Inferior parietal cortex (tissue), 1 donor: ENCODE measurements at regions not wholly inside any gene's neighbourhood (a gene's known extent, or its start where the extent isn't known, plus 50 kb on each side); places are given as distances from the start of the nearest gene placed in this dataset.
"Not testable (repeated sequence)": the region's sequence is repeated elsewhere in the genome, so short reads cannot be mapped to it uniquely, and the experiment has no call there.

Source experiments
- DNase-seq: peaks from one replicate; pipeline ENCODE4 v3.0.0-alpha.2; 2016; ENCODE audit errors: extremely low spot score

DNA sequence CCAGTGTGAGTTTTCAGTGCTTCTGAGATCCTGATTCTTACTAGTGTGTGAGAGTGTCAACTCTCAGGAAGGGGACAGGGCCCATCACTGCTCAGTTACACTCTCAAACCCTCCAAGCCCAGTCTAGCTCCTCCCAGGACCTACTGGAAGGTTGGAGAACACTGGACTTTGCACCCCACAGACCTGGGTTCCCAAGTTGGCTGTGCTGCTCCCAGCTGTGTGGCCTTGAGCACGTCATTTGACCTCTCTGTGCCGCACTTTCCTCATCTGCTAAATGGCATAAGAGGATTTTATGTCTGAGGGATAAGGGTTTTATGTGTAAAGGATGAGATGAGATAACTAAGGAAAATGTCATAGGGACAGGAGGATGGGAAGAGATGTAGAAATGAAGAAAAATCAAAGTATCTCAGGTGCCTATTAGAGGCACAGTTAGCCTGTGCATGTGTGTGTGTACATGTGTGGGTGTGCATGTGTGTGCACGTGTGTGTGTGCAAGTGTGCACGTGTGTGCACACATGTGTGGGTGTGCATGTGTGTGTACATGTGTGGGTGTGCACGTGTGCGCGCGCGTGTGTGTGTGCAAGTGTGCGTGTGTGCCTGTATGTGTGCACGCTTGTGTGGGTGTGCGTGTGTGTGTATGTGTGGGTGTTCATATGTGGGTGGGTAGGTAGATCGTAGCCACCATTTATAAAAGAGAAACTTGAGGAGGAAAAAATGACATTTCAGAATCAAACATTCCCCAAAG, 108.0 kb upstream of the GRK3 start:
- not testable (repeated sequence) for DNase-seq

DNA sequence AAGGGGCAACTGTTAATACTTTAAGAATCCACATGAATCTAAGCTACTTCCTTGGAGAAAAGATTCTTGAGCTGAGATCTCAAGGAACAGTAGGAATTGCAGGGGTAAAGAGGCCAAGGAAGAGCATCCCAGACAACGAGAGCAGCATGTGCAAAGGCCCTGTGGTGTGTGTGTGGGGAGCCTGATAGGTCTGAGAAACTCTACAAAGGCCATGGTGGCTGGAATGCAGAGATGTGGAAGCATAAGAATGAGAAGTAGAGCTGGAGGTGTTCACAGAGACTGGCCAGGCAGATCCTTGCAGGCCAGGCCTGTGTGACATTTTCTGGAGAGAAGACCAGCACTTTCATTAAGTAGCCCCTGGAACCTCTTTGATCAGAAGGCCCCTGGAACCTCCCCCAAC, 105.8 kb upstream of the GRK3 start:
- not testable (repeated sequence) for DNase-seq

DNA sequence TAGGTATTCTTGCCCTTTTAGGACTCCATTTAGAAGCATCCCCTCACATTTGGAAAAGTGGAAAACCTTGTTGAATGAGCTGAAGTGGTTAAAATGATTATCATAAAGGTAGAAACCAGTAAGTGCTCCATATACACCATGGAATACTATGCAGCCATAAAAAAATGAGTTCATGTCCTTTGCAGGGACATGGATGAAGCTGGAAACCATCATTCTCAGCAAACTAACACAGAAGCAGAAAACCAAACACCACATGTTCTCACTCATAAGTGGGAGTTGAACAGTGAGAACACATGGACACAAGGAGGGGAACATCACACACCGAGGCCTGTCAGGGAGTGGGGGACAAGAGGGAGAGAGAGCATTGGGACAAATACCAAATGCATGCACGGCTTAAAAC, 103.8 kb upstream of the GRK3 start:
- not testable (repeated sequence) for DNase-seq

DNA sequence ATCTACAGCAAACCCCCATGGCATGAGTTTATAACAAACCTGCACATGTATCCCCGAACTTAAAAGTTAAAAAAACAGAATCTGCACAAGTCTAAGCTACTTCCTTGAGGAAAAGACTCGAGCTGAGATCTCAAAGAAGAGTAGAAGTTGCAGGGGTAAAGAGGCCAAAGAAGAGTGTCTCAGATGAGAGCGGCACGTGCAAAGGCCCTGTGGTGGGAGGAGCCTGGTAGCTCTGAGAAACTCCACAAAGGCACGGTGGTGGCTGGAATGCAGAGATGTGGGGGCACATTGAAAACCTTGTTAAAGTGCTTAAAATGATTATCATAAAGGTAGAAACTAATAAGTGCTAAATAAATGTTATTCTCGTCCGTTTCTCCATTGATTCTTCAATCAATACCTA, 103.2 kb upstream of the GRK3 start:
- no peak for DNase-seq

DNA sequence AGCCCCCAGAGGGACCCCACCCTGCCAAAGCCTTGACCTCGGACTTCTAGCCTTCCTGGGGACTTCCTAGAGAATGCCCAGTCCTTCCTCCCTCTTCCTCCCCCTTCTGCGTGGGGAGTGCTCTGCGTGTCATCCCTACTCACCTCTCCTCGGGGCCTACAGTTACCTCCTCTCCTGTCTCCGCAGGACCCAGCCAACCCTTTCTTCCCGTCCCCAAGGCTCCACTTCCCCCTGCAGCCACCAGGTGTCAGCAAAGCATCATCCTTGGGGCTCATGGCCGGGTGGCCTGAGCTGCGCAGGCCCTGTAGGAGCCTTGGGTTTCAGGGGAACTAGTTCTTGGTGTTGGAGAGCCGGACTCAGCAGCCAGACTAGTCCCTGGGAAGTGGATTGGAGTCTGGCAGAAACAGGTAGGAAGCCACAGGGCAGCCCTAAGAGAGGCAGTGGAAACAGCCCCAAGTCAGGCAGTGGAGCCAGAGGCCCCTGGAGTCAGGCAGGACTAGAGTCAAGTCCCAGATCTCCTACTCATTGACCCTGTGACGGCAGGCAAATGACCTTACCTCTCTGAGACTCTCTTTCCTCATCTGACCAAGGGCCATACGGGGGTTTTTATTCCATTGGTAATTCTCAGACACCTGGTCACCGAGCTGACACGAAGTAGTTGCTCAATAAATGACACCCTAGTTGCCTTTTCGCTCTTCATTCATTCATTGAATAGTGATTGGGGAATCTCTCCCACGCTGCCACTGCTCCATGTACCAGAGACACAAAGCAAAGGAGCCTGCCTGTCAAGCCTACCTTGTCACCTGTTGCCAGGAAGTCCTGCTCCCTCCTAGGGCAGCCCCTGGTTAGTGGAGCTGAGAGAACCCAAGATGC, 101.8 kb upstream of the GRK3 start:
- peak; percentile 97 for DNase-seq

DNA sequence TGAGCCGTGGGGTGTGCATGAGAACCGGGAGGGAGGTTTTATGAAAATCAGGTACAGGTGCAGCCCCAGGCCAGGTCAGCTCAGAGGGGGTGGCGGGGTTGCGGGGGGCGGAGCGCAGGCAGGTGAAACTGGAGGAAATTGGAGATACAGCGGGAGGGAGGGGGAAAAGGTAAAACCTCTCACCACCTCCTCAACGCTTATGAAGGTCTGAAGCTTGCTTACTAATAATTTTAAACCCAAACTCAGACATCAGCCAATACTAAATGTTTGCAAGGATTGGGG, 101.2 kb upstream of the GRK3 start:
- DNase-seq: not testable (repeated sequence)

DNA sequence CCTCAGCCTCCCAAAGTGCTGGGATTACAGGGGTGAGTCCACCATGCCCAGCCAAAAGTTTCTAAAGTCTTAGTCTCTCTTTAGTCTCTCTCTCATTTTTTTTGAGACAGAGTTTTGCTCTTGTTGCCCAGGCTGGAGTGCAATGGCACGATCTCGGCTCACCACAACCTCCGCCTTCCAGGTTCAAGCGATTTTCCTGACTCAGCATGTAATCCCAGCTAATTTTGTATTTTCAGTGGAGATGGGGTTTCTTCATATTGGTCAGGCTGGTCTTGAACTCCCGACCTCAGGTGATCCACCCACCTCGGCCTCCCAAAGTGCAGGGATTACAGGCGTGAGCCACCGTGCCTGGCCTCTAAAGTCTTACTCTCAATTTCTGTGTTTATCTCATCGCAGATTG, 100.1 kb upstream of the GRK3 start:
- DNase-seq: not testable (repeated sequence)

DNA sequence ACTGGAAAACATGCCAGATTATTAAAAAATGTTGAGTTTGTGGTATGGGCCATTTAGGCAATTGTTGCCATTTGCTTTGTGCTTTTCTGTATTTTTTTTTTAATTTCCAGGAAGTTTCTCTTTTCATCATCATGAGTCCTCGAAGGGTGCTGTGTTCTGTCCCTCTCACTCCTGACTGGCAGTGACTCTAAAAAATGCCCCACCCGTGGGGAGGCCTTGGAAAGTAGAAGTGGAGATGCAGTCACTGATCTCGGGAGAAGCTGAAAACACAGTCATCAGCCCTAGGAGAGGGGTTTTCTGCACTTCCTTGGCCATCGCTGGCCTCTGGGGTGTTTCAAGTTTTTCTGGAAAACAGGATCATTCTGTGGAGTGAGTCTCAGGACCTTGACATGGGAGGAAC, 98.5 kb upstream of the GRK3 start:
- no peak for DNase-seq

DNA sequence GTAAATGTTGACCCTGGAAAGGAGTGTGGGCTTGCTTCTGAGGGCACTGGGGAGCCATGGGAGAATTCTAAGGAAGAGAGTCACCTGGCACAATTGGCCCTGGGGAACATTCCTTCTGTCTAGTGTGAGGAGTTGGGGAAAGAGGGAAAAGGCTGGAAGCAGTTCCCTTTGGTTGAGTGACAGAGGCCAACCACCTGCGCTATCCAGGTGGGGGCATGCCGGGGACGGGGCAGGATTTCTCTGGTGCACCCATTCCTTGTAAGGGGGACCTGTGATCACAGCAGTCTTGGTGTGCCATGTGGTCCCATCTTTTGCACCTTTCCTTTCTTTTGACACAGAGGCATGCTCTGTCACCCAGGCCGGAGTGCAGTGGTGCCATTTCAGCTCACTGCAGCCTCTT, 92.1 kb upstream of the GRK3 start:
- no peak for DNase-seq

DNA sequence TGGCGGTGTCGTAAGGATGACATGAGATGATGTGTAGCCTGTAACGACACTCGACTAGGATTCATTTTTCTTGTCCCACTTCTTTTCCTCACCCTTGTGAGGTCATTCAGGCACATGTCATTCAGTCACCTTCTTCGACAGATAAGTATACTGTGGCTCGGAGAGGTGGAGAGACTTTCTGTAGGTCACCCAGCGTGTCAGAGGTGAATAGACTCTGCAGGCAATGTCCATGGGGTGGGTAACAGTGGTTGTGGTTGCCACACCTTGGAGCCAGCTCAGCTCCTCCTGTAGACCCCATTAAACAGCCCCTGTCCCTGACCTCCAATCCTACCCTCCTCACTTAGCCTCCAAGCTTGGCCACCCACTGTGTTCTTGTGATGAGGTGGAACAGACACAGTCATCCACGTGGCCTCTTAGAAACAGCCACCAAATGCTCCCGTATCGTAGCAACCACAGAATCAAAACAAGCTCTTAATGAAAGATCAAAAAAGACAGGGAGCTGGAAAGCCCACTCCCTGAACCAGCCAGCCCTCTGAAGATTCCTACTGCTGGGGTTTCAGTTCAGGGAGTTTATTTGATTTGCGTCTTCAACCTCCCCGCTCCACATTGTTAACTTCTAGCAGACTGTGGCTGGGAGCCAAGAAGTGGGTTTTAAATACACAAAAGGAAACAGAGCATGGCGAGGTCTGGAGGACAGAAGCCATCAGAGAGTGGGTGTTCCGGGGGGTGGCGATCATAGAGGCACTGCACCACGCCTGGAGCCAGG, 89.0 kb upstream of the GRK3 start:
- DNase-seq: peak; percentile 44

DNA sequence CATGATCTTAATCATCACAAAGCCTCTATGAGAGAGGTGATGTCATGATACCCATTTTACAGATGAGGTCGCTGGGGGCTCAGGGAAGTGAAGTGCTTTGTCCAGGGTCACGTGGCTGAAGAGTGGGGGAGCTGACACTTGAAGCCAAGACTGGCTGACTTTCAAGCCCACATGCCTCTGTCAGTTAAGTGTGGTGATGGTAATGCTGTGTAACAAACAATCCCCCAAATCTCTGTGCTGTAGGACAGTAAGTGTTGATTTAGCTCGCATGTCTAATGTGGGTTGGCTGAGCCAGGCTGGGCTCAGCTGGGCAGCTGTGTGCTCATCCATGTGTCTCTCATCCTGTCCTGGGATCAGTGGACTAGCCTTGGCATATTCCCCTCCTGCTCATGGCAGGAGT, 87.1 kb upstream of the GRK3 start:
- DNase-seq: no peak

DNA sequence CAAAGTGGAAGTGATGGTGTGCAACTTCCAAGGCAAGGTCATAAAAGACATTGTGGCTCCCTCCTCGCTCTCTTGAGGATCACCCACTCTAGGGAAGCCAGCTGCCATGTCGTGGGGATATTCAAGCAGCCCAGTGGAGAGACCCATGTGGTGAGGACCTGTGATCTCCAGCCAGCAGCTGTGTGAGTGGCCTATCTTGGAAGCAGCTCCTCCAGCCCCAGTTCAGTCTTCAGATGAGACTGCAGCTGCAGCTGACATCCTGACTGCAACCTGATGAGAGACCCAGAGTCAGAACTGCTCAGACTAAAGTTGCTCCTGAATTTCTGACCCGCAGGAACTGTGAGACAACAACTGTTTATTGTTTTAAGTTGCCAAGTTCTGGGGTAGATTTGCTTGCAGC, 86.4 kb upstream of the GRK3 start:
- no peak for DNase-seq

DNA sequence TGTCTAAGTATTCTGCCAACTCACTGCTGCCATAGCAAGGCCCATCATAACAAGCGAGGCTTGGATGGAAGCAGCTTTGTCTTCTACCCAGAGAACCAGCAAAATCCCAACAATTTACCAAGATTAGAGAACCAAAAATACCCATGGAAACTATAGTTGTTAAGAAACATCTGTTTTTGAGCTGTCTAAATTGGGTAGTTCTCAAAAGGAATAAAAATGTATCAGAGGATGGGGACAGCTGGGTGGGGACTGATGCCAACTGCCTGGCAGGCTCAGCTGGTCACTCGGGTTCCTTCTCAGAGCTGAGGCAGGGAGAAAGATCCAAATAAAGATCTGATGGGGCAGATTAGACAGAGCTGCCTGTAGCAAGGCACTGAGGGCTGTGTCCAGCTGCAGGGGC, 85.9 kb upstream of the GRK3 start:
- peak; percentile 79 for DNase-seq

DNA sequence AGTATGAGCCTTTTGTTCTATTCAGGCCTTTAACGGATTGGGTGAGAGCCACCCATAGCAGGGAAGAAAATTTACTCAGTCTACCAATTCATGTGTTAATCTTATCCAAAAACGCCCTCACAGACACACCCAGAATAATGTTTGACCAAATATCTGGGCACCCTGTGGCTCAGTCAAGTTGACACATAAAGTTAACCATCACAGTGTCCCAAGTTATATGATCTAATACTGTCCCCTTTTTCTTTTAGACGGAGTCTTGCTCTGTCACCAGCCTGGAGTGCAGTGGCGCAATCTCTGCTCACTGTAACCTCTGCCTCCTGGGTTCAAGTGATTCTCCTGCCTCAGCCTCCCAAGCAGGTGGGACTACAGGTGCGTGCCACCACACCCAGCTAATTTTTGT, 83.6 kb upstream of the GRK3 start:
- not testable (repeated sequence) for DNase-seq

DNA sequence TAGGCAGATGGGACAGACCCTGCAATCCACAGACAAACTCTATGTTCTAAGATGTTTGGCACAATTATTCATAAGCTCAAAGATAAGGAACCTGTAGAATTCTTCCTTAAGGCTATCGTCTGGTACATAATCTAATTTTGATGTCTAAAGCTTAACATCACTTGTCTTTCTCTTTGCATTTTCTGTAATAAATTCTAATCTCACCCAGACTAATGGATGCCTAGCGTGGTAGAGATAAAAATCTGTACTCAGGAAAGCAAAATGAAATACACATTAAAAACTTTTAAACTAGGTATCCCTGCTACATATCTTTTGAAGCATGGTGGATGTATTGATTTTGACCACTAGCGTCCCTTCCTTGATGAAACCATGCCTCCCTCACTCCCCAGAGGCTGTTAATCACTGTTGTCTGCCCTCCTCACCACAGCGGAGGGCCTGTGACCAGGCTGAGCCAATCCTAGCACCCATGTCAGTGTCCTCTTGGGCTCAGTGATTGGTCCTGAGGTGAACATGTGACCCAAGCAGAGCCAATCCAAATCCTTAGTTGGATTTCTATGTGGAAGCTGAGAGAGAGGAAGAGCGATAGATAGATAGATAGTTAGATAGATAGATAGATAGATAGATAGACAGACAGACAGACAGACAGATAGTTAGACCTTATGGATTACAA, 82.2 kb upstream of the GRK3 start:
- no peak for DNase-seq

DNA sequence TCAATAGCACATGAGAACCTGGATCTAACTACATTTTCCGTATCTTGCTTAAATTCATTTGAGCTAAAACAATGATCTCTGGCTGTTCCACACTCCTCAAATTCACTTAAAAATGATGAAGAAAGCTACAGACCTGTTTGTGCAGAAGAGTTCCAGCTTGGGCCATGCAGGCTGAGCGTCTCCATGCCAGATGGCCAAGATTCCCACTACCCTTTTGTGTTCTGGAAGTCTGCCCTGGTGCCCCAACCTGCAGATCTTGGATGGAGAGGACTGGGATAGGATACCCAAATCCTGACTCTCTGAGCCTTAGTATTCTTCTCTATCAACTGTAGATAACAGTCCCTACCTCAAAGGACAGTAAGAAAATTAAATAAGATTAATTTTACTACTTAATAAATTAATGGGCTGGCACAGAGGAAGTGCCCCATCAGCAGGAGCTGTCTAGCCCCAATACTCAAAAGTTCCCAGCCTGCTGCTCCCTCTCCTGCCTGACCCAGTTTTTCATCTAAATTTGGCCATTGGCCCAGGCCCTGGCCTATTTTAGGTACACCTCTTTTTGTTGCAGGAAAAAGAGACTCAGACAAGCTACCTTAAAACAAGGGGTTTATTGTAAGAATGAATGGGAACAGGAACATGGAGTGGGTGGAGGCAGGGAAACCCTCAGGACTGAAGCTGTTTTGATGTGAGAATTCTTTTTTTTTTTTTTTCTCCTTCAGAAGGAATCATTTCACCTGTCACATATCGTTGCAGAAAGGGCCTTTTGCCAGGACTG, 81.4 kb upstream of the GRK3 start:
- DNase-seq: peak; percentile 55

DNA sequence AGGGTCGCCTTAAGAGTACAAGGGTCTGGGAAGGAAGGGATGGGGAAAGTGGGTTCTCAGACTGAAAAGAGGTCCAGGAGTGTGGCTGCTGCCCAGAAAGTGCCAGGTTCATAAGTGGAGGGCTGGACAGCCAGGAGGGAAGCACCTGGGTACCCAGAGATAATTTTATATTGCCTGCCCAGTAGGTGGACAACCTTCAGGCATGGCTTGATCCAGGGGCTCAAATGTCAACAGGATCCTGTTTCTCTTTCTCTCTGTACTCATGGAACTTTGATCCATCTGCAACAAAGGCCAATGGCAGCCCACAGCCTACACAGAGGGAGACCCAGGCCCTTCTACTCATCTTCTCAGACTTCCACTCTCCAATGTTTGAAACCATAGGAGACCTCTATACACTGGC, 80.5 kb upstream of the GRK3 start:
- DNase-seq: no peak

DNA sequence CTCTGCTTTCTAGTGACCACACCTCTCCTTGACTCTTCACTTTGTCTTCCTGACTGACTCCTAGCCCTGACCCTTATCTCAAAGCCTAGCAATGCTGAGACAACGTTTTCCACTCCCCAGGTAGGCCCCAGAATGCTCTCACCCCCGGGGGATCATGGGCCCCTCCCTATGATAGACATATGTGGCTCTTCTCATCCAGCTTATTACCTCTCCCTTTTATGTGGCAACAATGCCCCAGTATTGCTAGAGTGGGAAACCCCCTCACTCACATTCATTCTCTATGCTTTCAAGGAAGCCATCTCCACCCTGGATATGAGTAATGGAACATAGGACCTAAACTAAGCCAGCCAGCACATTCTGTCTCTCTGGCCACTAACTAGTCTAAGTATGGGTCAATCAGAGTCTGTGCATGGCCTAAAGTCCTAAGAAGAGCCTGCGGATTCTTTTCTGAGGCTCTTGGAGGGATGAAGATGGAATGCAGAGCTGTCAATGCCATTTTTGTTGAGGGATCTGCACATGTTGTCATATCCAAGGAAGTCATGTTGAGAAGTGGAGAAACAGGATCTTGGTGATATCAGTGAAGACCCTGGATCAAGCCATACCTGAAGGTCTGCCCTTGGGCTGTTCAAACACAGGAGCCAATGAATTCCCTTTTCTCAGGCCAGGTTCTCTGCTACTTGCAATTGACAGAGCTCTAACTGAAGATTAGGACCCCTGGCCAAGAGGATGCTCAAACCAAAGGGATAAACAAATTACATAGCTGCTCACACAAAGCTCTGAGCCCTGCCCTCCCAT, 79.8 kb upstream of the GRK3 start:
- DNase-seq: no peak

DNA sequence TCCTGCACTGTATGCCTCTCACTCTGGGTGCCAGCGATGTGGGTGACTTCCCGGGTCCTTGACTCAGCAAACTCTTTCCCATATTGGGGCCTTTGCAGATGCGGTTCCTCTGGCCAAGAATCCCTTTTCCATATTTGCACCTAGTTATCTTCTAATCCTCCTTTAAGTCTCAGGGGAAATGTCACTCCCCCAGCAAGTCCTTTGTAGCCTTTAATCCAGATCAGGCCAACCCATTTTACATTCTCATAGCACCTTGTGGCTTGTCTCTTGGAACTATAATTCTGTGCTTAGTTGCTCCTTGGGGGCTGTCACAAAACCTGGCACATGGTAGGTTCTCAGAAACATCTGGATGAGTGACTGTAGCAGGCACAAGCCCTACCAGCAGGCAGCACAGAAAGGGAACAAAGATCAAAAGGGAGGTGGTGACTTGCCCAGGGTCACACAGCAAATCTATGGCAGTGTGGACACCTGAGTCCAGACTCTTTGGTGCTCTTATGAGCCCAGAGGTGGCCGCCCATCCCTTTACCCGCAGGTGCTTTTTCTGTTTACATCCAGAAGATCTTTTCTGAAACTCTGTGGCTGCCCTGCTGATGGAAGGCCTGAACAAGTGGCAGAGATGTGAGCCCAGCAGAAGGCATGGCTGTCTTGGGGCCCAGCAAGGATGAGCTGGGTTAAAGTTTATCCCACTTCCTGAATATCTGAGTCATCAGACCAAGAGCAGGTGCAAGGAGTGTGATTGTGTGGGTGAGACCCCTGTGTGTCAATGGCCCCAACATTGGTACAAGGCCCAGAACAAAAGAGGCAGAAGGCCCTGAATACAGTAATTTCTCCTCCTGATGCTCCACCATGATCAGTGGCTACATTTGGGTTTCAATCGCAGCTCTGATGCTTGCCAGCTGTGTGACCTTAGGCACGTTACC, 78.6 kb upstream of the GRK3 start:
- no peak for DNase-seq
